ENCODE measurements at regions not wholly inside any gene's neighbourhood (a gene's known extent, or its start where the extent isn't known, plus 50 kb on each side); places are given as distances from the start of the nearest gene placed in this dataset.

DNA sequence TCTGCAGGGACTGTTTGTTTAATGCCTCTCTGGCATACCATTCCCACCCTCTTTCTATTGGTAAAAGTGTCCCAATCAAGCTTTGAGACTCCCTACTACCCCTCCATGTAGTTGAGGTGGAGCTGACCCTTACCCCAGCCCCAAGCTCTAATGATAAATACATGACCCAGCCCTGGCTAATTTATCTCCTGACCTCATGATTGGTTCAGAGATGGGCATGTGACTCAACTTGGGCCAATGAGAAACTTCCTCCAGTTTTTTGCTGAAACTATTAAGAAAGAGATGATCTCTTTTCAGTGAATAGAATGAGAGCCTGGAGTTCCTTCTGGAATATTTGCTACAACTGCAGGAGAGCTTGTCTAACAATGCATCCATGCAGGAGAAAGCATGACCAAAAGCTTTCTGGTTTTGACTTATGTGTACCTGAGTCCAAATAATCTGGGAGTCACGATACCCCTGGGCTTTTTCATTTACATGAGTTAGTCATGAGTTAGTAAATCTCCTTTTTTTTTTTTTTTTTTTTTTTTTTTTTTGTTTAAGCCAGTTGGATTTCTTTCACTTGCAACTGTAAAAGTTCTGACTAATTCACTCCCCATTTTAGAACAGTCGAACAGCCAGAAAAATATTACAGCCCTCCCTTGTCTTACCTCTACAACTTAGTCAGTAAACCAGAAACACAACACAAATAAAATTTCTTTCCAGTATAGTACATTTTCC, 66.5 kb upstream of the TLK1 start:
- Histone ChIP-seq H2BK5ac (ENCODE audit: low read depth, low read length, poor library complexity, severe bottlenecking) (no peak overlapping the region), H2AFZ (replicated peaks; ENCODE audit: low read length, poor library complexity) (no peak overlapping the region), H3K9me1 (ENCODE audit: insufficient read depth, low read length) (no peaks in the 10 kb centered on the region), H3K4me2 (ENCODE audit: low read depth, low read length) (no peak overlapping the region), H2AK5ac (ENCODE audit: low read depth, low read length) (no peak overlapping the region), H3K18ac (ENCODE audit: low read depth, low read length) (no peak overlapping the region), H3K36me3 (ENCODE audit: control insufficient read depth, insufficient read depth, low read length) (no peaks in the 10 kb centered on the region), H4K20me1 (ENCODE audit: insufficient read depth, low read length) (no peaks in the 10 kb centered on the region), H3K56ac (ENCODE audit: extremely low read depth, insufficient read depth, low read length) (no peak overlapping the region), H3K14ac (replicated peaks; ENCODE audit: low read depth, low read length) (no peak overlapping the region), H4K5ac (ENCODE audit: low read depth, low read length) (no peak overlapping the region; the same call in 1 of the 2 replicates), H3K79me1 (ENCODE audit: low read depth in 1 of 2, low read length in 2 of 2) (no peaks in the 10 kb centered on the region), H3K23ac (ENCODE audit: low read depth, low read length) (no peak overlapping the region), H4K91ac (ENCODE audit: insufficient read depth, low read depth, low read length) (no peak overlapping the region), H3K27me3 (ENCODE audit: control insufficient read depth, insufficient read depth, low read length) (no peaks in the 10 kb centered on the region), H4K8ac (ENCODE audit: low read depth in 2 of 2, low read length in 2 of 2) (no peak overlapping the region), H3K9ac (ENCODE audit: low read depth, low read length) (no peak overlapping the region), H2BK15ac (ENCODE audit: low read depth, low read length) (no peak overlapping the region), H3K27ac (ENCODE audit: insufficient read depth, low read length) (no peak overlapping the region), H2BK20ac (ENCODE audit: low read depth, low read length) (peak overlapping the region; percentile 51; the same call in 1 of the 2 replicates), H2BK120ac (ENCODE audit: low read depth, low read length) (no peak overlapping the region), H3K4me1 (ENCODE audit: control insufficient read depth, insufficient read depth, low read length) (no peaks in the 10 kb centered on the region; the same call in 1 of the 2 replicates), H3K4me3 (ENCODE audit: insufficient read depth, low read depth, low read length) (no peak overlapping the region), H3K4ac (ENCODE audit: low read depth, low read length) (0 out of 2 replicates have a peak overlapping the region, but pooled peaks have one; percentile 11), H3K9me3 (ENCODE audit: control insufficient read depth, insufficient read depth, low read length) (no peaks in the 10 kb centered on the region), H2AK9ac (replicated peaks; ENCODE audit: low read depth, low read length, poor library complexity) (no peak overlapping the region)
- ChIA-PET POLR2A (ENCODE audit: unreplicated experiment) (no interaction called here), CTCF (interaction anchor here (0.6 to 1.0 kb wide), 2 partner anchors 181 to 189 kb away, joined by 3 to 4 read pairs; no protein-coding TSS in a partner anchor)
- no peak for ATAC-seq (ENCODE audit: low read depth)
- in situ Hi-C loops (cut with MboI; ENCODE audit: low sequenced_read_pairs) (no loop called here), intact Hi-C loops (cut with micrococcal nuclease) (no loop called here), dilution Hi-C loops (cut with HindIII; ENCODE audit: low sequenced_read_pairs, unreplicated experiment) (no loop called here)
- no peak for TF ChIP-seq MXI1 (IDR thresholded peaks at IDR 0.05; ENCODE audit: borderline replicate concordance, low read depth, low read length)
- TF ChIP-seq USF2 (IDR thresholded peaks at IDR 0.05; ENCODE audit: low read depth, low read length), result peak; percentile 82
- no peak for TF ChIP-seq CHD1 (IDR thresholded peaks at IDR 0.05; ENCODE audit: low read depth, low read length)
- BruUV-seq (replicated peaks), result no TSS peak
- DNase-seq, result peak; percentile 26
- WGBS, 2 experiments (ENCODE audit: extremely low coverage in 2 of 2, insufficient read length in 1 of 2), result no CpG with 5 or more reads among the region's 2 CpGs

Measured in IMR-90 (cell line).